ENCODE measurements at regions not wholly inside any gene's neighbourhood (a gene's known extent, or its start where the extent isn't known, plus 50 kb on each side); places are given as distances from the start of the nearest gene placed in this dataset.
A peak's percentile ranks its signal among the peaks of the same experiment; 100 is the strongest.

DNA sequence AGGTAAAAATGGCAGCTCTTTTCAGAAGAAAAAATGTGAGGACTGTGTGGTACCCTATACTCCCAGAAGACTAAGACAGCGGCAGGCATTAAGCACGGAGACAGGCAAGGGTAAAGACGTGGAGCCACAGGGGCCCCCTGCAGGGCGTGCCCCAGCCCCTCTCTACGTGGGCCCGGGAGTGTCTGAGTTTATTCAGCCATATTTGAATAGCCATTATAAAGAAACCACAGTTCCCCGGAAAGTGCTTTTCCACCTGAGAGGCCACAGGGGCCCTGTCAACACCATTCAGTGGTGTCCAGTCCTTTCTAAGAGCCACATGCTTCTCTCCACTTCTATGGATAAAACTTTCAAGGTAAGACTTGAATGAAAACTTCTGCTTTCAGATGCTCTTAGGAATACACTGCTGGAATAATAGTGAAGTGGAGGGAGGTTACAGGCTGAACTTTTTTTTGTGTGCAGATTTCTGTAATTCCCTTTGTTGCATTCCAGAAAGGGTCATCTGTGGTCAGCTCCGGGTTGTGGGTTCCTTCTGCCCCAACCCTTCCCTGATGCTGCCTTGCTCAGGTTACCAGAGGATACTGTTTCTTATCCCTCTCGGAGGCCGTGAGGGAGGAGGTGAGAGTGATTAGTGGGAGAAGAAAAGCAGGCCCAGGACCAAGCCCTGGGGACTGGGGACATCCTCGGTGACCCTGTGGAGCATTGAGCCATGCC is 58.4 kb downstream of the SLC25A47 start:
- Mint-ChIP-seq H3K4me1 (ENCODE audit: unreplicated experiment) (peaks cover 28% of the 10 kb centered on the region), H3K9me3 (ENCODE audit: unreplicated experiment) (no peaks in the 10 kb centered on the region), H3K27ac (ENCODE audit: unreplicated experiment) (no peak overlapping the region), H3K4me3 (ENCODE audit: unreplicated experiment) (no peak overlapping the region), H3K36me3 (ENCODE audit: low read depth, unreplicated experiment) (peaks cover 1% of the 10 kb centered on the region), H3K27me3 (ENCODE audit: unreplicated experiment) (peaks cover 7% of the 10 kb centered on the region)
- TF ChIP-seq, protein P1, sequence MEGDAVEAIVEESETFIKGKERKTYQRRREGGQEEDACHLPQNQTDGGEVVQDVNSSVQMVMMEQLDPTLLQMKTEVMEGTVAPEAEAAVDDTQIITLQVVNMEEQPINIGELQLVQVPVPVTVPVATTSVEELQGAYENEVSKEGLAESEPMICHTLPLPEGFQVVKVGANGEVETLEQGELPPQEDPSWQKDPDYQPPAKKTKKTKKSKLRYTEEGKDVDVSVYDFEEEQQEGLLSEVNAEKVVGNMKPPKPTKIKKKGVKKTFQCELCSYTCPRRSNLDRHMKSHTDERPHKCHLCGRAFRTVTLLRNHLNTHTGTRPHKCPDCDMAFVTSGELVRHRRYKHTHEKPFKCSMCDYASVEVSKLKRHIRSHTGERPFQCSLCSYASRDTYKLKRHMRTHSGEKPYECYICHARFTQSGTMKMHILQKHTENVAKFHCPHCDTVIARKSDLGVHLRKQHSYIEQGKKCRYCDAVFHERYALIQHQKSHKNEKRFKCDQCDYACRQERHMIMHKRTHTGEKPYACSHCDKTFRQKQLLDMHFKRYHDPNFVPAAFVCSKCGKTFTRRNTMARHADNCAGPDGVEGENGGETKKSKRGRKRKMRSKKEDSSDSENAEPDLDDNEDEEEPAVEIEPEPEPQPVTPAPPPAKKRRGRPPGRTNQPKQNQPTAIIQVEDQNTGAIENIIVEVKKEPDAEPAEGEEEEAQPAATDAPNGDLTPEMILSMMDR (IDR thresholded peaks at IDR 0.05; ENCODE audit: unreplicated experiment) = no peak
- no peak for DNase-seq (ENCODE audit: low spot score)

DNA sequence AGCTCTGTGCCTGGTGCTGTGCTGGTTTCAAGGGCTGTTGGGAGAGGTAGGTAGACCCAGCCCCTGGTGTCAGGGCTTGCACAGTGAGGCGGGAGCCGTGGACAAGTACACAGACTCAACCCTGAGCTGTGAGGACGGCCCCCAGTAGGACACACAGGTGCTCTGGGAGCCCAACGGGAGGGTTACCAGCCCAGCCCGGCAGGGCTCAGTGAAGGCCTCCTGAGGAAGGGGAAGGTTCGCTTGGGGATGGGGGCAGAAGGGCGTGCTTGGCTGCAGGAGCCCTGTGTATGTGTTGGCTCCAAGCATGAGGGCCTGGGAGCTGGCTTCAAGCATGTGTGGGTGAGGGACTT is 58.9 kb downstream of the SLC25A47 start:
- DNase-seq (ENCODE audit: low spot score) = no peak
- H3K4me1 Mint-ChIP-seq (ENCODE audit: unreplicated experiment) = peaks cover 23% of the 10 kb centered on the region
- H3K9me3 Mint-ChIP-seq (ENCODE audit: unreplicated experiment) = no peaks in the 10 kb centered on the region
- H3K27me3 Mint-ChIP-seq (ENCODE audit: unreplicated experiment) = peaks cover 5% of the 10 kb centered on the region
- no peak overlapping the region for H3K27ac Mint-ChIP-seq (ENCODE audit: unreplicated experiment)
- TF ChIP-seq, protein P1 (IDR thresholded peaks at IDR 0.05; ENCODE audit: unreplicated experiment) = no peak
- H3K4me3 Mint-ChIP-seq (ENCODE audit: unreplicated experiment) = no peak overlapping the region
- H3K36me3 Mint-ChIP-seq (ENCODE audit: low read depth, unreplicated experiment) = no peaks in the 10 kb centered on the region

DNA sequence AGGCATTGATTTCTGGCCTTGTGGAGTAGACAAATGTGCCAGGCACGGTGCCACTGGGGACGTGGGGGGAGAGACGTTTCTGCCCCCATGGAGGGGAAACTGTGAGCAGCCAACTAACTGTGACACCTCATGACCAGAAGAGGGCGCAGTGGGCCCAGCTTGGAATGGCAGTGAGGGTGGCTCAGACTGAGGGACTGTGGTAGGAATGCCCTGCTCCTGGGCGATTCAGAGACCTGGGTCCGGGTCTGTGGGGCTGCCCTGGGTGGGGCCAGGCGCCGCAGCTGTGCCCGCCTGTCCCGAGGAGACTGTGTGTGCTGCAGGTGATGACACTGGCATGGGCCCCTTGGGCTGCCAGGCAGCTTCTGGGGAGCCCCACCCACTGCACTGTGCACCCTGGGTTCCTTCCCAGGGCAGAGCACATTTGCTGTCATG is 60.6 kb downstream of the SLC25A47 start:
- no peaks in the 10 kb centered on the region for H3K36me3 Mint-ChIP-seq (ENCODE audit: low read depth, unreplicated experiment)
- peak; percentile 81 for DNase-seq (ENCODE audit: low spot score)
- peaks cover 2% of the 10 kb centered on the region for H3K27me3 Mint-ChIP-seq (ENCODE audit: unreplicated experiment)
- TF ChIP-seq, protein P1 (IDR thresholded peaks at IDR 0.05; ENCODE audit: unreplicated experiment) = peak; percentile 86
- H3K4me3 Mint-ChIP-seq (ENCODE audit: unreplicated experiment) = no peak overlapping the region
- H3K27ac Mint-ChIP-seq (ENCODE audit: unreplicated experiment) = no peak overlapping the region
- peaks cover 18% of the 10 kb centered on the region for H3K4me1 Mint-ChIP-seq (ENCODE audit: unreplicated experiment)
- no peaks in the 10 kb centered on the region for H3K9me3 Mint-ChIP-seq (ENCODE audit: unreplicated experiment)

DNA sequence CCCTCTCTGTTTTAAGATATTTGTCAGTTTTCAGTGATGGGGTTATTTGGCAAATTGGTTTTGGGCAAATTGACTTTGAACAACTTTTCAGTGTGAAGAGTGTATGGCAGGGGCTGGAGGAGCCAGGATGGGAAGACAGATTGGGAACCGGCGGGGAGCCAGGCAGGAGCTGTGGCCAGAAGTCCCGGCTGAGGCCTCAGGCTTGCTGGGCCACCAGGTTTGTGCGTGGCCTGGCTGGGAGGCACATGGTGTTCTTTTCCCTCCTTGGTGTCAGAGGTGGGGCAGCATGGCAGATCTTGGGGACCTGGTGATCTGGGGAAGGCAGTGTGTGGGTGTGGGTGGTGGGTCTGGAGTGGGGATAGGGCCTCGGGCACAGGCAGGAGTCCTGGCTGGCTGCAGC is 61.1 kb downstream of the SLC25A47 start:
- DNase-seq (ENCODE audit: low spot score) = no peak
- Mint-ChIP-seq H3K4me3 (ENCODE audit: unreplicated experiment) (no peak overlapping the region), H3K27ac (ENCODE audit: unreplicated experiment) (no peak overlapping the region), H3K27me3 (ENCODE audit: unreplicated experiment) (peaks cover 2% of the 10 kb centered on the region), H3K4me1 (ENCODE audit: unreplicated experiment) (peaks cover 18% of the 10 kb centered on the region), H3K36me3 (ENCODE audit: low read depth, unreplicated experiment) (no peaks in the 10 kb centered on the region), H3K9me3 (ENCODE audit: unreplicated experiment) (no peaks in the 10 kb centered on the region)
- TF ChIP-seq, protein P1 (IDR thresholded peaks at IDR 0.05; ENCODE audit: unreplicated experiment) = no peak

Data from endothelial cell (in vitro differentiated cells).